ENCODE measurements at regions not wholly inside any gene's neighbourhood (a gene's known extent, or its start where the extent isn't known, plus 50 kb on each side); places are given as distances from the start of the nearest gene placed in this dataset.
"Not testable (repeated sequence)": the region's sequence is repeated elsewhere in the genome, so short reads cannot be mapped to it uniquely, and the experiment has no call there.

- DNase-seq (ENCODE audit: low read depth in 4 of 6, low spot score in 6 of 6): peak in 1 of 6 donors; percentile 33
- no peak overlapping the region for H3K4me3 ChIP-seq (ENCODE audit: low read depth, low read length)
- H3K9me3 ChIP-seq (ENCODE audit: control insufficient read depth, insufficient read depth, low read length): no peaks in the 10 kb centered on the region
- H3K27ac ChIP-seq (ENCODE audit: low read depth, low read length): no peak overlapping the region
- H3K4me1 ChIP-seq (ENCODE audit: control insufficient read depth, insufficient read depth, low read length): peaks cover 11% of the 10 kb centered on the region
- no peaks in the 10 kb centered on the region for H3K27me3 ChIP-seq (ENCODE audit: control insufficient read depth, insufficient read depth, low read length)
- no peaks in the 10 kb centered on the region for H3K36me3 ChIP-seq (ENCODE audit: control insufficient read depth, insufficient read depth, low read length)
- 13% methylated on average over 1 of the region's 2 CpGs for WGBS (ENCODE audit: insufficient coverage)
Observed at GRCh38 chr1:242691610-242691945, 167.1 kb upstream of the PLD5 start.

DNA sequence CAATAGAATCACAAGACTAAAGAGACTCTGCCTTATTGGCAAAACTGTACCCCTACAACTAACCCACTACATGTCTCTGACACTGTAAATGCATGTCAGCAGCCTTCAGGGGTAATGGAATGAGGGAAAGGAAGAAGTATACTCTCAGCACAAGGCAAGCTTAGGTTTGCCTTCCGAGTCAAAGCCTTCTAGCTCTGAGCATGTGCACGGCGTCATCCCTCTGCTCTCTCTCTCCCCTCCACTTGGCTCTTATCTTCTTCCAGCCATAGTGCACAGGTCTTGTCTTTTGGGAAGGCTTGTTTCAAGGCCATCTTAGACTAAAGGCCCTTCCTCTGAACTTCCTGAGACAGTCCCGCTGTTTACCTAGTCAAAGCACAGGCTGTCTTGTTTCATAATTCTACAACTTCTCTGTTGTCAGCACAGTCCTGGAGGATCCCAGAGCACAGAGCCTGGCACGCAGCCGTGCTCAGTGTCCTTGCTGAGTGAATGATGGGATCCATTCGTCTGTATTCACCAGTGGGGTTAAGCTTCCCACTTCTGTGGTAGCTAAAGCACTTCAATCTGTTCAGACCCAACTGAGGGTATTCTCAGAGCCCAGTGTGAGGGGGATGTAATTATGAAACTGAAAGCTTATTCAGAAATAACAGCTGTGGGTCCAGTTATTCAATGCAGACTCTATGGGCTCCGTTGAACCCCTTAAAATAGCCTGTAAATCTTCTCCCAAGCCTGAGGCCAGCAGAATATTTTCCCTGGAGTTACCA lies 166.5 kb upstream of the PLD5 start:
- Histone ChIP-seq H3K36me3 (ENCODE audit: control insufficient read depth, insufficient read depth, low read length) (no peaks in the 10 kb centered on the region), H3K4me3 (ENCODE audit: low read depth, low read length) (no peak overlapping the region), H3K9me3 (ENCODE audit: control insufficient read depth, insufficient read depth, low read length) (no peaks in the 10 kb centered on the region), H3K4me1 (ENCODE audit: control insufficient read depth, insufficient read depth, low read length) (peaks cover 11% of the 10 kb centered on the region), H3K27ac (ENCODE audit: low read depth, low read length) (no peak overlapping the region), H3K27me3 (ENCODE audit: control insufficient read depth, insufficient read depth, low read length) (no peaks in the 10 kb centered on the region)
- 47% methylated on average over 7 of the region's 8 CpGs for whole genome bisulfite sequencing (ENCODE audit: insufficient coverage)
- peak in 3 of 6 donors; percentile 22 to 30 (median 30) for DNase-seq (ENCODE audit: low read depth in 4 of 6, low spot score in 6 of 6)

GRCh38 chr1:242689378-242689777 lies 164.9 kb upstream of the PLD5 start:
- Histone ChIP-seq H3K4me3 (ENCODE audit: low read depth, low read length) (no peak overlapping the region), H3K27ac (ENCODE audit: low read depth, low read length) (no peak overlapping the region), H3K27me3 (ENCODE audit: control insufficient read depth, insufficient read depth, low read length) (no peaks in the 10 kb centered on the region), H3K9me3 (ENCODE audit: control insufficient read depth, insufficient read depth, low read length) (no peaks in the 10 kb centered on the region), H3K4me1 (ENCODE audit: control insufficient read depth, insufficient read depth, low read length) (peaks cover 11% of the 10 kb centered on the region), H3K36me3 (ENCODE audit: control insufficient read depth, insufficient read depth, low read length) (no peaks in the 10 kb centered on the region)
- WGBS (ENCODE audit: insufficient coverage): 91% methylated on average over 17 of the region's 17 CpGs
- DNase-seq (ENCODE audit: low read depth in 4 of 6, low spot score in 6 of 6): no peak

DNA sequence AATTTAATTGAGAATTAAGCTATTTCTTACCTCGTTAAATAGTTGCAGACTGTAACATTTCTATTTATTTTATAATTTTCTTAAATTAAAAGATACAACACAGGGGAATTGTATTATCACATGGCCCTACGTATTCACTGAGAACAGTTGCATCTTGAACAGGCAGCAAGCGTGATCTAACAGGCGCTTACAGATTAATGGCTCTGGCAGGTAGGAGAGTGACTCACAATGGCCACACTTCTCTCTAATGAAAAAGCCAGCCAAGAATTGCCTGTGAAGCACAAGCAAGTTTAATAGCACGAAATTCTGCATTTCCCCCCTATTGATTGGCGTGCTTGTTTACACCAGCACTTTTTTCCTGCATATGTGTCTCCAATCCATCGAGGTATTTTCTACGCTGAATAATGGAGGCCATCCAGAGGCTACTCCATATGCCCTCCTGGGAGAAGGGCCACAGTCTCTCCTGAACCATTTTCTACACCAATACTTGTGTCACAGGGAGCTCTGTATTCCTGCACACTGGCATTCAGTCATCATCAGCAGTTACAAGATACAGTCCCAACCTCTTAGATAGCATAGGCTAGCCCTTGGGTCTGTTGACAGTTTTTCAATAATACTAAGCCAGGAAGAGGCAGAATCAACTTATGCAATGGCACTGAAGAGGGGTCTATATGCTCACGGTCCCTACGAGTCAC lies 150.6 kb upstream of the PLD5 start:
- no peak overlapping the region for H3K4me3 ChIP-seq (ENCODE audit: low read depth, low read length)
- H3K9me3 ChIP-seq (ENCODE audit: control insufficient read depth, insufficient read depth, low read length): no peaks in the 10 kb centered on the region
- DNase-seq (ENCODE audit: low read depth in 4 of 6, low spot score in 6 of 6): no peak
- H3K36me3 ChIP-seq (ENCODE audit: control insufficient read depth, insufficient read depth, low read length): no peaks in the 10 kb centered on the region
- no peaks in the 10 kb centered on the region for H3K4me1 ChIP-seq (ENCODE audit: control insufficient read depth, insufficient read depth, low read length)
- H3K27ac ChIP-seq (ENCODE audit: low read depth, low read length): no peak overlapping the region
- 75% methylated on average over 7 of the region's 10 CpGs for whole genome bisulfite sequencing (ENCODE audit: insufficient coverage)
- H3K27me3 ChIP-seq (ENCODE audit: control insufficient read depth, insufficient read depth, low read length): no peaks in the 10 kb centered on the region

DNA sequence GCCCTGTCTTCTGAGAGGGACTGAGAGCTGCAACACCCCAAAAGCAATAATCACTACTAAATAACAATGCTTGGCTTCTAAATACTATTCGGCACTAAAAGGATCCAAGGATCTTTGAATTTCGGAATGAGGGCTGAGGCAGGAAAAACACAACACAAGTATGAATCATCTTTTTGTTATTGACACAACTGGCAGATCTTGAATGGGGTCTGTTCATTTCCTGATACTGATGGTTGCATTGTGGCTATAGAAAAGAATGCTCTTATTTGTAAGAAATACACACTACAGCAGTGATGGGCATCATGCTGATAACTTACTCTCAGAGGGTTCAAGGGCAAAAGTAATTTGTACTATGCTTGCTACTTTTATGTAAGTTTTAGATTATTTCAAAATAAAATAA lies 149.2 kb upstream of the PLD5 start:
- H3K4me3 ChIP-seq (ENCODE audit: low read depth, low read length): no peak overlapping the region
- H3K27ac ChIP-seq (ENCODE audit: low read depth, low read length): no peak overlapping the region
- H3K9me3 ChIP-seq (ENCODE audit: control insufficient read depth, insufficient read depth, low read length): no peaks in the 10 kb centered on the region
- H3K4me1 ChIP-seq (ENCODE audit: control insufficient read depth, insufficient read depth, low read length): no peaks in the 10 kb centered on the region
- no peak for DNase-seq (ENCODE audit: low read depth in 4 of 6, low spot score in 6 of 6)
- no peaks in the 10 kb centered on the region for H3K27me3 ChIP-seq (ENCODE audit: control insufficient read depth, insufficient read depth, low read length)
- H3K36me3 ChIP-seq (ENCODE audit: control insufficient read depth, insufficient read depth, low read length): no peaks in the 10 kb centered on the region
- no CpG with 5 or more reads among the region's 2 CpGs for WGBS (ENCODE audit: insufficient coverage)

DNA sequence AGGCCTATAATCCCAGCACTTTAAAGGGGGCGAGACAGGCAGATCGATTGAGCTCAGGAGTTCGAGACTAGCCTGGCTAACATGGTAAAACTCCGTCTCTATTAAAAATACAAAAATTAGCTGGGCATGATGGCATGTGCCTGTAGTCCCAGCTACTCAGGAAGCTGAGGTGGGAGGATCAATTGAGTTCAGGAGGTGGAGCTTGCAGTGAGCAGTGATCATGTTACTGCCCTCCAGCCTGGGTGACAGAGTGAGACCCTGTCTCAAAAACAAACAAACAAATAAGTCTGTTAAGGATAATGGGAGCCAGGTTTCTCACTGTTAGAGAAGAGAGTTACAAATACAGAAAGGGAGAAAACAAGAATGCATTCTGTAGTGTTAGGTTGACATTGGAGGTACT lies 148.7 kb upstream of the PLD5 start:
- not testable (repeated sequence) for H3K9me3 ChIP-seq (ENCODE audit: control insufficient read depth, insufficient read depth, low read length); H3K4me1 ChIP-seq (ENCODE audit: control insufficient read depth, insufficient read depth, low read length); H3K4me3 ChIP-seq (ENCODE audit: low read depth, low read length); DNase-seq (ENCODE audit: low read depth in 4 of 6, low spot score in 6 of 6); H3K27ac ChIP-seq (ENCODE audit: low read depth, low read length); H3K27me3 ChIP-seq (ENCODE audit: control insufficient read depth, insufficient read depth, low read length); H3K36me3 ChIP-seq (ENCODE audit: control insufficient read depth, insufficient read depth, low read length)
- 93% methylated on average over 3 of the region's 4 CpGs for WGBS (ENCODE audit: insufficient coverage)

- H3K4me1 ChIP-seq (ENCODE audit: control insufficient read depth, insufficient read depth, low read length): no peaks in the 10 kb centered on the region
- H3K4me3 ChIP-seq (ENCODE audit: low read depth, low read length): no peak overlapping the region
- H3K27me3 ChIP-seq (ENCODE audit: control insufficient read depth, insufficient read depth, low read length): no peaks in the 10 kb centered on the region
- no peak overlapping the region for H3K27ac ChIP-seq (ENCODE audit: low read depth, low read length)
- H3K36me3 ChIP-seq (ENCODE audit: control insufficient read depth, insufficient read depth, low read length): no peaks in the 10 kb centered on the region
- DNase-seq (ENCODE audit: low read depth in 4 of 6, low spot score in 6 of 6): no peak
- WGBS (ENCODE audit: insufficient coverage): no CpG with 5 or more reads among the region's 2 CpGs
- H3K9me3 ChIP-seq (ENCODE audit: control insufficient read depth, insufficient read depth, low read length): no peaks in the 10 kb centered on the region
Observed at GRCh38 chr1:242670019-242670418, 145.5 kb upstream of the PLD5 start.

GRCh38 chr1:242662886-242663285 lies 138.4 kb upstream of the PLD5 start:
- H3K4me1 ChIP-seq (ENCODE audit: control insufficient read depth, insufficient read depth, low read length): no peaks in the 10 kb centered on the region
- H3K27ac ChIP-seq (ENCODE audit: low read depth, low read length): no peak overlapping the region
- WGBS (ENCODE audit: insufficient coverage): no CpG with 5 or more reads among the region's 4 CpGs
- no peaks in the 10 kb centered on the region for H3K36me3 ChIP-seq (ENCODE audit: control insufficient read depth, insufficient read depth, low read length)
- no peak overlapping the region for H3K4me3 ChIP-seq (ENCODE audit: low read depth, low read length)
- peak in 1 of 6 donors; percentile 61 for DNase-seq (ENCODE audit: low read depth in 4 of 6, low spot score in 6 of 6)
- no peaks in the 10 kb centered on the region for H3K27me3 ChIP-seq (ENCODE audit: control insufficient read depth, insufficient read depth, low read length)
- H3K9me3 ChIP-seq (ENCODE audit: control insufficient read depth, insufficient read depth, low read length): no peaks in the 10 kb centered on the region

DNA sequence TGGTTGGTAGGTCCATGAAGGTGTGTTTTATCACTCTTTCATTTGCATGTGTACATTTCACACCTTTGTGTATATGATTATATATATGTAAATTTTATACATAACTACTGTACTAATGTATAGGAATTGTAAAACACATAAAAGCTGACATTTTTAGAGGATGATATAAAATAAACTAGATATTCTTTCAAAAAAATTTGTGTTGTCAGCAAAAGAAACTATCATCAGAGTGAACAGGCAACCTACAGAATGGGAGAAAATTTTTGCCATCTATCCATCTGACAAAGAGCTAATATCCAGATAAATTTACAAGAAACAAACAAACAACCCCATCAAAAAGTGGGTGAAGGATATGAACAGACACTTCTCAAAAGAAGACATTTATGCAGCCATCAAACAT lies 129.3 kb upstream of the PLD5 start:
- H3K9me3 ChIP-seq (ENCODE audit: control insufficient read depth, insufficient read depth, low read length); DNase-seq (ENCODE audit: low read depth in 4 of 6, low spot score in 6 of 6); H3K27me3 ChIP-seq (ENCODE audit: control insufficient read depth, insufficient read depth, low read length): not testable (repeated sequence)

DNA sequence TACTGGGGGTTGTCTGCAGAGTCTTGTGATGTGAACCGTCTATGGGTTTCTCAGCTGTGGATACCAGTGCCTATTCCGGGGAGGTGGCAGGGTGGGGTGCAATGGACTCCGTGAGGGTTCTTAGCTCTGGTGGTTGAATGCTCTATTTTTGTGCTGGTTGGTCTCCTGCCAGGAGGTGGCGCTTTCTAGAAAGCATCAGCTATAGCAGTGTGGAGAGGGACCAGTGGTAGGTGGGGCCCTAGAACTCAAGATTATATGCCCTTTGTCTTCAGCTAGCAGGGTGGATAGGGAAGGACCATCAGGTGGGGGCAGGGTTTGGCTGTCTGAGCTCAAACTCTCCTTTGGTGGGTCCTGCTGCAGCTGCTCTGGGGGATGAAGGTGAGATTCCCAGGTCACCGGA lies 127.3 kb upstream of the PLD5 start:
- Histone ChIP-seq H3K36me3 (ENCODE audit: control insufficient read depth, insufficient read depth, low read length) (no peaks in the 10 kb centered on the region), H3K4me3 (ENCODE audit: low read depth, low read length) (no peak overlapping the region), H3K27ac (ENCODE audit: low read depth, low read length) (no peak overlapping the region), H3K27me3 (ENCODE audit: control insufficient read depth, insufficient read depth, low read length) (no peaks in the 10 kb centered on the region), H3K4me1 (ENCODE audit: control insufficient read depth, insufficient read depth, low read length) (no peaks in the 10 kb centered on the region), H3K9me3 (ENCODE audit: control insufficient read depth, insufficient read depth, low read length) (no peaks in the 10 kb centered on the region)
- 70% methylated on average over 5 of the region's 5 CpGs for WGBS (ENCODE audit: insufficient coverage)
- no peak for DNase-seq (ENCODE audit: low read depth in 4 of 6, low spot score in 6 of 6)

More for the DNA sequence above, 129.3 kb upstream of the PLD5 start:
- H3K27ac ChIP-seq (ENCODE audit: low read depth, low read length); H3K36me3 ChIP-seq (ENCODE audit: control insufficient read depth, insufficient read depth, low read length); H3K4me3 ChIP-seq (ENCODE audit: low read depth, low read length); H3K4me1 ChIP-seq (ENCODE audit: control insufficient read depth, insufficient read depth, low read length): not testable (repeated sequence)

Data from spinal cord (tissue), 9 donors.